ENCODE measurements at regions not wholly inside any gene's neighbourhood (a gene's known extent, or its start where the extent isn't known, plus 50 kb on each side); places are given as distances from the start of the nearest gene placed in this dataset.

- no peak for TF ChIP-seq CUX1 (IDR thresholded peaks at IDR 0.05; ENCODE audit: insufficient replicate concordance, low read depth, low read length)
Measured at GRCh38 chr2:16885027-16885426, 219.4 kb upstream of the CYRIA start (continued).

- DNase-seq (ENCODE audit: low read depth, low spot score) (no peak), ATAC-seq (no peak), FAIRE-seq (no peak)
- ChIA-PET SMC1A (ENCODE audit: uncharacterized antibody, unreplicated experiment) (no interaction called here), RAD21 (ENCODE audit: unreplicated experiment) (no interaction called here), CTCF (no interaction called here), POLR2A (no interaction called here)
- Histone ChIP-seq H3K4me3 (no peak overlapping the region), H2AFZ (ENCODE audit: control insufficient read depth, low read depth, low read length) (no peak overlapping the region), H3K9me3 (replicated peaks; ENCODE audit: control insufficient read depth, insufficient read depth, low read length) (no peaks in the 10 kb centered on the region), H3K27ac (ENCODE audit: control insufficient read depth, insufficient read depth) (no peak overlapping the region), H3K79me2 (ENCODE audit: control insufficient read depth, insufficient read depth, low read length) (no peaks in the 10 kb centered on the region), H4K20me1 (ENCODE audit: control insufficient read depth, insufficient read depth) (no peaks in the 10 kb centered on the region), H3K36me3 (ENCODE audit: control insufficient read depth in 2 of 2, insufficient read depth in 2 of 2, low read length in 1 of 2) (no peaks in the 10 kb centered on the region), H3K9ac (ENCODE audit: control insufficient read depth, insufficient read depth, low read length) (no peak overlapping the region), H3K27me3 (replicated peaks in 1 of 2; ENCODE audit: control insufficient read depth in 2 of 2, insufficient read depth in 2 of 2, low read length in 1 of 2) (peaks cover 0 to 2% of the 10 kb centered on the region in 2 experiments; a peak in 1 of 4 replicates), H3K4me2 (ENCODE audit: control insufficient read depth, insufficient read depth) (no peak overlapping the region), H3K4me1 (ENCODE audit: control insufficient read depth, insufficient read depth, low read length) (no peaks in the 10 kb centered on the region)
- 16% methylated on average over 3 of the region's 3 CpGs for WGBS (ENCODE audit: insufficient coverage, insufficient replicate concordance, low lambda C conversion rate, missing lambda C conversion rate)
- in situ Hi-C loops (cut with MboI), result no loop called here
- intact Hi-C loops (cut with micrococcal nuclease; ENCODE audit: unreplicated experiment), result no loop called here
- BruUV-seq (replicated peaks), result no TSS peak
- no peak for TF ChIP-seq RAD21 (IDR thresholded peaks at IDR 0.05; ENCODE audit: insufficient read depth, low read depth, low read length)
- TF ChIP-seq CREB1 (IDR thresholded peaks at IDR 0.05; ENCODE audit: low read depth), result no peak
- no peak for TF ChIP-seq PAX8 (IDR thresholded peaks at IDR 0.05)
- no peak for TF ChIP-seq CEBPB (IDR thresholded peaks at IDR 0.05; ENCODE audit: borderline replicate concordance in 1 of 2, low read depth in 2 of 2, low read length in 2 of 2)
- no peak for TF ChIP-seq BACH1 (IDR thresholded peaks at IDR 0.05; ENCODE audit: borderline replicate concordance)
- TF ChIP-seq FOXK2 (IDR thresholded peaks at IDR 0.05), result no peak
- no peak for TF ChIP-seq NBN (IDR thresholded peaks at IDR 0.05)
- TF ChIP-seq SMAD5 (IDR thresholded peaks at IDR 0.05; ENCODE audit: low read depth), result no peak
- TF ChIP-seq RB1 (IDR thresholded peaks at IDR 0.05; ENCODE audit: borderline replicate concordance), result no peak
- no peak for TF ChIP-seq NFXL1 (IDR thresholded peaks at IDR 0.05; ENCODE audit: borderline replicate concordance)
- no peak for TF ChIP-seq ZNF592 (IDR thresholded peaks at IDR 0.05)
- TF ChIP-seq KDM1A (IDR thresholded peaks at IDR 0.05; ENCODE audit: borderline replicate concordance), result no peak
- no peak for TF ChIP-seq HDGF (IDR thresholded peaks at IDR 0.05)
- no peak for TF ChIP-seq SIX5 (IDR thresholded peaks at IDR 0.05; ENCODE audit: low read depth, low read length, severe bottlenecking)
- TF ChIP-seq POLR2AphosphoS2 (IDR thresholded peaks at IDR 0.05; ENCODE audit: low read depth, low read length), result no peak
- TF ChIP-seq IRF4 (IDR thresholded peaks at IDR 0.05; ENCODE audit: low read depth, low read length), result no peak
- no peak for TF ChIP-seq MTA3 (IDR thresholded peaks at IDR 0.05; ENCODE audit: borderline replicate concordance, low read length)
Measured at GRCh38 chr2:16882706-16883105, 217.1 kb upstream of the CYRIA start.
